Esophagus muscularis mucosa (tissue), 4 donors: ENCODE measurements at regions not wholly inside any gene's neighbourhood (a gene's known extent, or its start where the extent isn't known, plus 50 kb on each side); places are given as distances from the start of the nearest gene placed in this dataset.

Source experiments
- DNase-seq: peaks from one replicate; pipeline ENCODE4 v3.0.0-alpha.2; 2017; ENCODE audit errors: extremely low spot score
- H3K27ac ChIP-seq, 4 donors: fragments of 200-600 bp; sonication (generic); replicated peaks in 1 of 4; 1 replicate in 3 of 4; 2 replicates in 1 of 4; pipeline ENCODE4 v1.5.1; 2016 to 2019; ENCODE audit warnings: mild to moderate bottlenecking in 1 of 4
- H3K27me3 ChIP-seq, 4 donors: fragments of 200-600 bp; sonication (generic); one replicate each; pipeline versions ENCODE4 v1.5.1 to v1.6.0; 2016 to 2019
- H3K36me3 ChIP-seq, 4 donors: fragments of 200-600 bp; sonication (generic); one replicate each; pipeline ENCODE4 v1.5.1; 2016 to 2019
- H3K4me1 ChIP-seq, 4 donors: fragments of 200-600 bp; sonication (generic); one replicate each; pipeline ENCODE4 v1.5.1; 2016 to 2019
- H3K4me3 ChIP-seq, 4 donors: fragments of 200-600 bp; sonication (generic); 1 replicate in 2 of 4; 2 replicates in 2 of 4; pipeline ENCODE4 v1.5.1; 2016 to 2019; ENCODE audit warnings: mild to moderate bottlenecking in 4 of 4, moderate library complexity in 1 of 4
- H3K9me3 ChIP-seq, 4 donors: fragments of 200-600 bp; sonication (generic); 1 replicate in 3 of 4; 2 replicates in 1 of 4; pipeline ENCODE4 v1.5.1; 2016 to 2019
- EP300 ChIP-seq: sonication (generic); formaldehyde crosslinking; IDR thresholded peaks from one replicate; pipeline ENCODE4 v1.6.1; 2017; ENCODE audit warnings: antibody characterized with exemption
- POLR2A ChIP-seq: fragments of 450-650 bp; IDR thresholded peaks from one replicate; pipeline ENCODE4 v1.6.1; 2017; ENCODE audit warnings: antibody characterized with exemption, moderate library complexity, mild to moderate bottlenecking, low read depth
- POLR2AphosphoS5 ChIP-seq, 2 donors: sonication (generic); formaldehyde crosslinking; IDR thresholded peaks; one replicate each; pipeline ENCODE4 v1.6.1; 2017; ENCODE audit warnings: antibody characterized with exemption in 2 of 2
- WGBS: methylation state at CpG from one replicate; pipeline ENCODE4 v1.1.5; 2018; 5-methylcytosine and 5-hydroxymethylcytosine counted together
- intact Hi-C: fragments of 100-400 bp; cut with DNase I; formaldehyde crosslinking; loops from one replicate; pipeline ENCODE4 v1.15.1; 2023
- TF ChIP-seq, protein P1 (sequence below), 3 experiments: fragments of 200-600 bp in 2 of 3; fragments of 450-650 bp in 1 of 3; sonication (generic) in 2 of 3; IDR thresholded peaks; one replicate each; pipeline ENCODE4 v1.5.1; 2017 to 2019; ENCODE audit warnings: antibody characterized with exemption in 3 of 3, mild to moderate bottlenecking in 2 of 3, moderate library complexity in 1 of 3

DNA sequence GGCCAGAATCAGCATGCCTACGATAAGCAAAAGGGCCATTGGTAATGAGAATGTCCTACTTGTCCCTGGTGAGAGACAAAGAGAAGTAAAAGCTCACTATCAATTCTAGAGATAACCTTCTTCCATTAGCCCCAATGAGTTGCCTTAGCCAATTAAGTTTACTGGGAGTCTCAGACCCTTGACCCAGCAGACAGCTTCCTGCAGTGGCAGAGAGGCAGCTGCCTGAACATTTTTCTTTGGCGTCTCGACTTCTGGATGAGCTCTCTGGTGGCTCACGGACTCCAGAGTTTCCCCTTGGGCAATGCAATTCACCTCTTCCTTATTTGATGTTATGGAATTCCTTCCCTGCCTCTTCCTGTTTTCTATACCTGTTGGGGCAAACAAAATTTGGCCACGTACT is 1034.4 kb downstream of the NAALADL2 start:
- Histone ChIP-seq H3K9me3 (no peaks in the 10 kb centered on the region), H3K4me3 (no peak overlapping the region), H3K27me3 (no peaks in the 10 kb centered on the region), H3K4me1 (no peaks in the 10 kb centered on the region), H3K27ac (no peak overlapping the region), H3K36me3 (no peaks in the 10 kb centered on the region)
- TF ChIP-seq POLR2AphosphoS5 (IDR thresholded peaks at IDR 0.05): no peak
- no peak for TF ChIP-seq POLR2A
- TF ChIP-seq, protein P1, sequence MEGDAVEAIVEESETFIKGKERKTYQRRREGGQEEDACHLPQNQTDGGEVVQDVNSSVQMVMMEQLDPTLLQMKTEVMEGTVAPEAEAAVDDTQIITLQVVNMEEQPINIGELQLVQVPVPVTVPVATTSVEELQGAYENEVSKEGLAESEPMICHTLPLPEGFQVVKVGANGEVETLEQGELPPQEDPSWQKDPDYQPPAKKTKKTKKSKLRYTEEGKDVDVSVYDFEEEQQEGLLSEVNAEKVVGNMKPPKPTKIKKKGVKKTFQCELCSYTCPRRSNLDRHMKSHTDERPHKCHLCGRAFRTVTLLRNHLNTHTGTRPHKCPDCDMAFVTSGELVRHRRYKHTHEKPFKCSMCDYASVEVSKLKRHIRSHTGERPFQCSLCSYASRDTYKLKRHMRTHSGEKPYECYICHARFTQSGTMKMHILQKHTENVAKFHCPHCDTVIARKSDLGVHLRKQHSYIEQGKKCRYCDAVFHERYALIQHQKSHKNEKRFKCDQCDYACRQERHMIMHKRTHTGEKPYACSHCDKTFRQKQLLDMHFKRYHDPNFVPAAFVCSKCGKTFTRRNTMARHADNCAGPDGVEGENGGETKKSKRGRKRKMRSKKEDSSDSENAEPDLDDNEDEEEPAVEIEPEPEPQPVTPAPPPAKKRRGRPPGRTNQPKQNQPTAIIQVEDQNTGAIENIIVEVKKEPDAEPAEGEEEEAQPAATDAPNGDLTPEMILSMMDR (IDR thresholded peaks at IDR 0.05): no peak
- TF ChIP-seq EP300: no peak
- intact Hi-C loops: no loop called here
- WGBS: 84% methylated on average over 5 of the region's 5 CpGs
- no peak for DNase-seq

- Histone ChIP-seq H3K36me3 (no peaks in the 10 kb centered on the region), H3K27ac (no peak overlapping the region), H3K4me3 (no peak overlapping the region), H3K9me3 (no peaks in the 10 kb centered on the region), H3K4me1 (no peaks in the 10 kb centered on the region), H3K27me3 (no peaks in the 10 kb centered on the region)
- intact Hi-C loops: no loop called here
- no peak for DNase-seq
- TF ChIP-seq EP300 (no peak), POLR2A (no peak)
- WGBS: 38% methylated on average over 4 of the region's 4 CpGs
Measured at GRCh38 chr3:175890066-175890465, 1030.9 kb downstream of the NAALADL2 start.

DNA sequence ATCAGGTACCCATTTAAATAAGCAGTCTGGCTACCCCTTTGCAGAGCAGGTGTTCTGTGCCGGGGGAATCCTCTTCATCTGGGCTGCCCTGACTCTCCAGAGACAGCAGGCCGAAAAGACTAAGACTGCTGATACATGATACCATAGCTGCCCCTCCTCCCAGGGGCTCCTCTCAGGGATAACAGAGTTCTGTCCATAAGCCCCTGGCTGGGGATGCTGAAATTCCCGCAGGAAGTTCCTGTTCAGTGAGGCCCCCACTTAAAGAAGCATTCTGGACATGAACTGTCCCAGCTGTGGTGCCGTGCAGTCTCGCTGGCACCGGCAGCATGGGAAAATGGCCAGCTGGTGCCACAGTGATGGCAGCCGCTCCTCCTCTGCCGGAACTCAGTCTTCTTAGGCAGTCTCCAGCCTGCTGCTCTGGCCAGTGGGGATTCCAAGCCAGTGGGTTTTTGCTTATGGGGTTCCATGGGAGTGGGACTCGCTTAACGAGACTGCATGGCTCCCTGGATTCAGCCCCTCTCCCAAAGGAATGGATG is 1026.2 kb downstream of the NAALADL2 start:
- Histone ChIP-seq H3K27ac (no peak overlapping the region), H3K4me1 (no peaks in the 10 kb centered on the region), H3K9me3 (no peaks in the 10 kb centered on the region), H3K36me3 (no peaks in the 10 kb centered on the region), H3K4me3 (no peak overlapping the region), H3K27me3 (no peaks in the 10 kb centered on the region)
- DNase-seq: no peak
- WGBS: 92% methylated on average over 9 of the region's 10 CpGs
- intact Hi-C loops: no loop called here
- TF ChIP-seq POLR2A: no peak
- TF ChIP-seq, protein P1 (IDR thresholded peaks at IDR 0.05): no peak
- no peak for TF ChIP-seq EP300
- no peak for TF ChIP-seq POLR2AphosphoS5 (IDR thresholded peaks at IDR 0.05)

DNA sequence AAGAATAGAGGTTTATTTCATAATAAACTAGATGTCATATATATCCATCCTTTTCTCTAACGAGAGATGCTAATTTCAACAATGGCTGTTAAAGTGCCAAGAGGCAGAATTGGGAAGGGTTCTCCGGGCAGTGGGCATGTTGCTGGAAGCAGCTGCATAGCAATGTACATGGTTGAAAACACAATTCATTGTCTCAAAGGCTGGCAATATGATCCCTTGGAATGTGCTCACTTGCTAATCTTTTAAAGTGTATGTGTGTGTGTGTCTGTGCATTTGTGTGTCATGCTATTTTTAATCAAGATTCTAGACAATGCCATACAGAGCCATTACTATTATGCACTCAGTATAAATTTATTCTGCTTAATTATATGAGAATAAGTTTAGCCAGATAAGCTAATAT is 1020.3 kb downstream of the NAALADL2 start:
- H3K27ac ChIP-seq: no peak overlapping the region
- no peaks in the 10 kb centered on the region for H3K27me3 ChIP-seq
- intact Hi-C loops: no loop called here
- no peak overlapping the region for H3K4me3 ChIP-seq
- no peaks in the 10 kb centered on the region for H3K9me3 ChIP-seq
- DNase-seq: no peak
- H3K4me1 ChIP-seq: no peaks in the 10 kb centered on the region
- no peak for TF ChIP-seq POLR2AphosphoS5 (IDR thresholded peaks at IDR 0.05)
- TF ChIP-seq EP300: no peak
- TF ChIP-seq, protein P1 (IDR thresholded peaks at IDR 0.05): no peak
- TF ChIP-seq POLR2A: no peak
- 84% methylated on average over 2 of the region's 2 CpGs for WGBS
- no peaks in the 10 kb centered on the region for H3K36me3 ChIP-seq

DNA sequence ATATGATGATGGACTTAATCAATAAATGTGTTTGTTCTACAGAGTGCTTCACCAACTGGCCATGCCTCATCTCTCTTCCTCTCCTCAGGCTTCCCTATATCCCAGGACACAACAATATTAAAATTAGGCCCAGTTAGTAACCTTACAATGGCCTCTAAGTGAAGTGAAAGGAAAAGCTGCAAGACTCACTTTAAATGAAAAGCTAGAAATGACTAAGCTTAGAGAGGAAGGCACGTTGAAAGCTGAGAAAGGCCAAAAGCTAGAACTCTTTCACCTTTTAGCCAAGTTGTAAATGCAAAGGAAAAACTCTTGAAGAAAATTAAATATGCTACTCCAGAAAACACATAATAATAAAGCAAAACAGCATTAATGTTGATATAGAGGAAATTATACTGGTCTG is 1010.3 kb downstream of the NAALADL2 start:
- no peak for DNase-seq
- intact Hi-C loops: no loop called here
- Histone ChIP-seq H3K27me3 (no peaks in the 10 kb centered on the region), H3K27ac (no peak overlapping the region), H3K4me1 (peaks cover 0 to 4% (median 0%) of the 10 kb centered on the region in 4 donors), H3K4me3 (no peak overlapping the region), H3K9me3 (no peaks in the 10 kb centered on the region), H3K36me3 (no peaks in the 10 kb centered on the region)
- 68% methylated on average over 1 of the region's 1 CpG for WGBS
- no peak for TF ChIP-seq EP300
- TF ChIP-seq POLR2A: no peak
- TF ChIP-seq POLR2AphosphoS5 (IDR thresholded peaks at IDR 0.05): no peak
- TF ChIP-seq, protein P1 (IDR thresholded peaks at IDR 0.05): no peak
